Osteoblast (primary cell): ENCODE measurements at regions not wholly inside any gene's neighbourhood (a gene's known extent, or its start where the extent isn't known, plus 50 kb on each side); places are given as distances from the start of the nearest gene placed in this dataset.
"Not testable (repeated sequence)": the region's sequence is repeated elsewhere in the genome, so short reads cannot be mapped to it uniquely, and the experiment has no call there.

ENCODE experiments used
- DNase-seq: peaks from one replicate; pipeline ENCODE4 v3.0.0; 2011; ENCODE audit warnings: low spot score, mixed read lengths; ENCODE audit not compliant: insufficient read length; ENCODE audit errors: missing footprints
- H2AFZ ChIP-seq: 2 replicates; pipeline ENCODE4 v1.6.0; 2011; ENCODE audit warnings: mild to moderate bottlenecking, low read length
- H3K27ac ChIP-seq: 2 replicates; pipeline ENCODE4 v1.5.1; 2011; ENCODE audit warnings: mild to moderate bottlenecking, low read depth, low read length, moderate library complexity
- H3K27me3 ChIP-seq: 2 replicates; pipeline ENCODE4 v1.6.0; 2012; ENCODE audit warnings: mild to moderate bottlenecking, control low read depth, inconsistent platforms, low read length, moderate library complexity; ENCODE audit not compliant: insufficient read depth
- H3K36me3 ChIP-seq: 2 replicates; pipeline ENCODE4 v1.5.1; 2011; ENCODE audit warnings: mild to moderate bottlenecking, low read length, control low read depth, moderate library complexity; ENCODE audit not compliant: insufficient read depth
- H3K4me1 ChIP-seq: 2 replicates; pipeline ENCODE4 v1.5.1; 2011; ENCODE audit warnings: mild to moderate bottlenecking, low read length, control low read depth, moderate library complexity; ENCODE audit not compliant: insufficient read depth
- H3K4me2 ChIP-seq: 2 replicates; pipeline ENCODE4 v1.6.0; 2011; ENCODE audit warnings: mild to moderate bottlenecking, low read length; ENCODE audit not compliant: insufficient read depth
- H3K4me3 ChIP-seq: fragments of 200-600 bp; sonication (generic); 3 replicates; pipeline ENCODE4 v1.5.1; 2012; ENCODE audit warnings: mild to moderate bottlenecking, low read length, inconsistent platforms; ENCODE audit not compliant: insufficient read depth
- H3K79me2 ChIP-seq: 2 replicates; pipeline ENCODE4 v1.6.0; 2012; ENCODE audit warnings: mild to moderate bottlenecking, low read length, control low read depth, inconsistent platforms; ENCODE audit not compliant: insufficient read depth
- H3K9me3 ChIP-seq: 2 replicates; pipeline ENCODE4 v1.5.1; 2011; ENCODE audit warnings: low read depth, low read length, control low read depth
- H4K20me1 ChIP-seq: 2 replicates; pipeline ENCODE4 v1.6.0; 2012; ENCODE audit warnings: mild to moderate bottlenecking, low read length, control low read depth; ENCODE audit not compliant: insufficient read depth
- TF ChIP-seq, protein P1 (sequence below): IDR thresholded peaks from 2 replicates; pipeline ENCODE4 v1.5.1; 2011; ENCODE audit warnings: mild to moderate bottlenecking, low read depth, low read length, moderate library complexity; ENCODE audit errors: extremely low read depth

GRCh38 chr10:131363416-131363815 is 51.9 kb upstream of the TCERG1L start:
- no peak for DNase-seq
- no peaks in the 10 kb centered on the region for H3K36me3 ChIP-seq
- H3K4me2 ChIP-seq = no peak overlapping the region
- H3K9me3 ChIP-seq = peaks cover 5% of the 10 kb centered on the region
- no peak overlapping the region for H2AFZ ChIP-seq
- no peaks in the 10 kb centered on the region for H3K27me3 ChIP-seq
- H3K4me1 ChIP-seq = no peaks in the 10 kb centered on the region
- H3K4me3 ChIP-seq = no peak overlapping the region
- TF ChIP-seq, protein P1, sequence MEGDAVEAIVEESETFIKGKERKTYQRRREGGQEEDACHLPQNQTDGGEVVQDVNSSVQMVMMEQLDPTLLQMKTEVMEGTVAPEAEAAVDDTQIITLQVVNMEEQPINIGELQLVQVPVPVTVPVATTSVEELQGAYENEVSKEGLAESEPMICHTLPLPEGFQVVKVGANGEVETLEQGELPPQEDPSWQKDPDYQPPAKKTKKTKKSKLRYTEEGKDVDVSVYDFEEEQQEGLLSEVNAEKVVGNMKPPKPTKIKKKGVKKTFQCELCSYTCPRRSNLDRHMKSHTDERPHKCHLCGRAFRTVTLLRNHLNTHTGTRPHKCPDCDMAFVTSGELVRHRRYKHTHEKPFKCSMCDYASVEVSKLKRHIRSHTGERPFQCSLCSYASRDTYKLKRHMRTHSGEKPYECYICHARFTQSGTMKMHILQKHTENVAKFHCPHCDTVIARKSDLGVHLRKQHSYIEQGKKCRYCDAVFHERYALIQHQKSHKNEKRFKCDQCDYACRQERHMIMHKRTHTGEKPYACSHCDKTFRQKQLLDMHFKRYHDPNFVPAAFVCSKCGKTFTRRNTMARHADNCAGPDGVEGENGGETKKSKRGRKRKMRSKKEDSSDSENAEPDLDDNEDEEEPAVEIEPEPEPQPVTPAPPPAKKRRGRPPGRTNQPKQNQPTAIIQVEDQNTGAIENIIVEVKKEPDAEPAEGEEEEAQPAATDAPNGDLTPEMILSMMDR = no peak
- H3K27ac ChIP-seq = no peak overlapping the region
- no peaks in the 10 kb centered on the region for H4K20me1 ChIP-seq
- H3K79me2 ChIP-seq = no peaks in the 10 kb centered on the region

DNA sequence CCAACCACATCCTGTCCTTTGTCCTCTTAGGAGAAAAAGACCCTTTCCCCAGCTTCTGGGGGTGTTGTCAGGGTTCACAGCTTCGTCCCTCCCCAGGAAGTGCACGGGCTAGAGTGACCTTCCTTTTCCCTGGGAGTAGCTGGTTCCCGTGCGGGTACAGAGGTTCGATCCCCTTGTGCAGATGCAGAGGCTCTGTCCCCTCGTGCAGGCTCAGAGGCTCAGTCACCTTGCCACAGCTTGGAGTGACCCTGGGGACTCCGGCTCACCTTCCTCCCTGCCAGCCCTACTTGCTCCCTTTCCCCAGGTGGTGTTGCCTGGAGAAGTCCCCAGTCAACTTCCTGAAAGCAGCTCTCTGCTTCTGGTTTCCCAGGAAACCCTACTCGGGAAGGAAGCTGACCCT is 60.0 kb upstream of the TCERG1L start:
- TF ChIP-seq, protein P1 = no peak
- Histone ChIP-seq H3K36me3 (no peaks in the 10 kb centered on the region), H3K4me3 (no peak overlapping the region), H3K9me3 (no peaks in the 10 kb centered on the region), H3K79me2 (no peaks in the 10 kb centered on the region), H3K4me2 (no peak overlapping the region), H4K20me1 (no peaks in the 10 kb centered on the region), H2AFZ (no peak overlapping the region), H3K4me1 (no peaks in the 10 kb centered on the region), H3K27ac (no peak overlapping the region), H3K27me3 (no peaks in the 10 kb centered on the region)
- no peak for DNase-seq

DNA sequence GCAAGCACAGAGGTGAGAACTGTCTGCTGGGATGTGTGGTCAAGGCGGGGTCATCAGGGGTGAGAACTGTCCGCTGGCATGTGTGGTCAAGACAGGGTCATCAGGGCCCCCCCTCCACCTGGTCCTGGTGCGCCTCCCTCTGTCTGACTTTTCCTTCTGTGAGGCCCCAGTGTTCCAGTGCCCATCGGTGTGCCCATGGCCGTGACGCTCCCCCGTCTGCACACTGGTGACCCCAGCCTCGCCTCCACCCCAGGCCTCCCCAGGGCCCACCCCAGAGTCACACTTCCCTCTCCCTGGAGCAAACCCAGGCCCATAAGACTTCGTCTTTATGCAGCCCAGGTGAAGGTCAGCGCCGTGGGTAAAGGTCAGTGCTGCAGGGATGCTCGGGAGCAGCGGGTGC is 70.1 kb upstream of the TCERG1L start:
- no peak for DNase-seq
- H2AFZ ChIP-seq = no peak overlapping the region
- H3K36me3 ChIP-seq = no peaks in the 10 kb centered on the region
- TF ChIP-seq, protein P1 = no peak
- H3K4me3 ChIP-seq = no peak overlapping the region
- H3K4me2 ChIP-seq = no peak overlapping the region
- H3K27ac ChIP-seq = no peak overlapping the region
- H3K79me2 ChIP-seq = no peaks in the 10 kb centered on the region
- H3K9me3 ChIP-seq = no peaks in the 10 kb centered on the region
- H3K4me1 ChIP-seq = no peaks in the 10 kb centered on the region
- no peaks in the 10 kb centered on the region for H4K20me1 ChIP-seq
- no peaks in the 10 kb centered on the region for H3K27me3 ChIP-seq

- H3K9me3 ChIP-seq, H4K20me1 ChIP-seq, H2AFZ ChIP-seq, H3K4me3 ChIP-seq, H3K4me2 ChIP-seq, H3K79me2 ChIP-seq, H3K27ac ChIP-seq, H3K4me1 ChIP-seq, H3K36me3 ChIP-seq, DNase-seq, H3K27me3 ChIP-seq: not testable (repeated sequence)
Measured at GRCh38 chr10:131385161-131385872, 73.8 kb upstream of the TCERG1L start.
